ENCODE measurements at regions not wholly inside any gene's neighbourhood (a gene's known extent, or its start where the extent isn't known, plus 50 kb on each side); places are given as distances from the start of the nearest gene placed in this dataset.
A peak's percentile ranks its signal among the peaks of the same experiment; 100 is the strongest.

GRCh38 chr2:180732337-180732736, 248.1 kb upstream of the UBE2E3 start:
- no peak for DNase-seq (ENCODE audit: low read depth)
- no peak for TF ChIP-seq CTCF (IDR thresholded peaks at IDR 0.05; ENCODE audit: control insufficient read depth, extremely low read depth, insufficient read depth)
- no peak overlapping the region for H3K4me3 ChIP-seq (ENCODE audit: low read depth, low read length)

GRCh38 chr2:180730976-180731375, 249.4 kb upstream of the UBE2E3 start:
- H3K4me3 ChIP-seq (ENCODE audit: low read depth, low read length) = no peak overlapping the region
- no peak for DNase-seq (ENCODE audit: low read depth)
- no peak for TF ChIP-seq CTCF (IDR thresholded peaks at IDR 0.05; ENCODE audit: control insufficient read depth, extremely low read depth, insufficient read depth)

- no peak for DNase-seq (ENCODE audit: low read depth)
- no peak overlapping the region for H3K4me3 ChIP-seq (ENCODE audit: low read depth, low read length)
- no peak for TF ChIP-seq CTCF (IDR thresholded peaks at IDR 0.05; ENCODE audit: control insufficient read depth, extremely low read depth, insufficient read depth)
These were observed 251.4 kb upstream of the UBE2E3 start for GRCh38 chr2:180728928-180729559.

GRCh38 chr2:180723712-180724111, 256.7 kb upstream of the UBE2E3 start:
- no peak overlapping the region for H3K4me3 ChIP-seq (ENCODE audit: low read depth, low read length)

GRCh38 chr2:180722551-180723239, 257.7 kb upstream of the UBE2E3 start:
- DNase-seq (ENCODE audit: low read depth) = peak; percentile 83
- H3K4me3 ChIP-seq (ENCODE audit: low read depth, low read length) = no peak overlapping the region
- no peak for TF ChIP-seq CTCF (IDR thresholded peaks at IDR 0.05; ENCODE audit: control insufficient read depth, extremely low read depth, insufficient read depth)

More at GRCh38 chr2:180723712-180724111, 256.7 kb upstream of the UBE2E3 start:
- TF ChIP-seq CTCF (IDR thresholded peaks at IDR 0.05; ENCODE audit: control insufficient read depth, extremely low read depth, insufficient read depth) = no peak
- no peak for DNase-seq (ENCODE audit: low read depth)

- no peak for DNase-seq (ENCODE audit: low read depth)
- no peak overlapping the region for H3K4me3 ChIP-seq (ENCODE audit: low read depth, low read length)
These were observed 259.6 kb upstream of the UBE2E3 start for GRCh38 chr2:180720829-180721228.

More at GRCh38 chr2:180720829-180721228, 259.6 kb upstream of the UBE2E3 start:
- TF ChIP-seq CTCF (IDR thresholded peaks at IDR 0.05; ENCODE audit: control insufficient read depth, extremely low read depth, insufficient read depth) = no peak
